Mesenchymal stem cell (in vitro differentiated cells and primary cell): ENCODE measurements at regions not wholly inside any gene's neighbourhood (a gene's known extent, or its start where the extent isn't known, plus 50 kb on each side); places are given as distances from the start of the nearest gene placed in this dataset.

Experiments
- DNase-seq: peaks from one replicate; pipeline ENCODE4 v3.0.0-alpha.2; 2013
- H2AFZ ChIP-seq: one replicate; pipeline ENCODE4 v1.6.1; 2013; ENCODE audit warnings: low read depth, mild to moderate bottlenecking, control low read depth, inconsistent platforms, low read length, moderate library complexity
- H2AK5ac ChIP-seq: 2 replicates; pipeline ENCODE4 v1.6.1; 2013; ENCODE audit warnings: low read length, moderate library complexity, mild to moderate bottlenecking, inconsistent platforms; ENCODE audit not compliant: severe bottlenecking
- H2BK120ac ChIP-seq: one replicate; pipeline ENCODE4 v1.6.1; 2013; ENCODE audit warnings: low read depth, mild to moderate bottlenecking, inconsistent platforms, low read length, moderate library complexity
- H2BK12ac ChIP-seq, 2 experiments: one replicate each; pipeline ENCODE4 v1.6.1; 2013; ENCODE audit warnings: inconsistent platforms in 2 of 2, low read length in 2 of 2, mild to moderate bottlenecking in 2 of 2, moderate library complexity in 2 of 2, control low read depth in 1 of 2
- H2BK15ac ChIP-seq: one replicate; pipeline ENCODE4 v1.6.1; 2013; ENCODE audit warnings: mild to moderate bottlenecking, low read depth, inconsistent platforms; ENCODE audit not compliant: poor library complexity, severe bottlenecking
- H2BK5ac ChIP-seq: 2 replicates; pipeline ENCODE4 v1.6.1; 2013; ENCODE audit warnings: low read depth, mild to moderate bottlenecking, low read length, control low read depth, inconsistent platforms; ENCODE audit not compliant: poor library complexity, severe bottlenecking
- H3K14ac ChIP-seq, 2 experiments: one replicate each; pipeline ENCODE4 v1.6.1; 2013; ENCODE audit warnings: inconsistent platforms in 2 of 2, low read length in 2 of 2, control low read depth in 1 of 2, mild to moderate bottlenecking in 1 of 2, moderate library complexity in 1 of 2
- H3K18ac ChIP-seq, 2 experiments: one replicate each; pipeline ENCODE4 v1.6.1; 2013; ENCODE audit warnings: inconsistent platforms in 2 of 2, low read length in 2 of 2, control low read depth in 1 of 2, low read depth in 1 of 2, mild to moderate bottlenecking in 1 of 2
- H3K23ac ChIP-seq, 2 experiments: one replicate each; pipeline ENCODE4 v1.6.1; 2013; ENCODE audit warnings: inconsistent platforms in 2 of 2, low read length in 2 of 2, mild to moderate bottlenecking in 2 of 2, moderate library complexity in 2 of 2, control low read depth in 1 of 2
- H3K27ac ChIP-seq: 2 replicates; pipeline ENCODE4 v1.5.1; 2013; ENCODE audit warnings: mild to moderate bottlenecking, moderate library complexity, low read length, control low read depth, inconsistent platforms; ENCODE audit not compliant: poor library complexity, severe bottlenecking
- H3K27me3 ChIP-seq, 2 experiments: 2 replicates each; pipeline versions ENCODE4 v1.6.1 to v1.7.0; 2013; ENCODE audit warnings: low read length in 2 of 2, mild to moderate bottlenecking in 2 of 2, moderate library complexity in 2 of 2, control low read depth in 1 of 2, inconsistent platforms in 1 of 2; ENCODE audit not compliant: control insufficient read depth in 1 of 2, insufficient read depth in 1 of 2
- H3K36me3 ChIP-seq, 2 experiments: 2 replicates each; pipeline versions ENCODE4 v1.6.1 to v1.7.0; 2013; ENCODE audit warnings: low read length in 2 of 2, control low read depth in 1 of 2, inconsistent platforms in 1 of 2, low read depth in 1 of 2, mild to moderate bottlenecking in 1 of 2; ENCODE audit not compliant: insufficient read depth in 2 of 2, control insufficient read depth in 1 of 2
- H3K4ac ChIP-seq, 2 experiments: one replicate each; pipeline ENCODE4 v1.6.1; 2013; ENCODE audit warnings: inconsistent platforms in 2 of 2, low read length in 2 of 2, mild to moderate bottlenecking in 2 of 2, moderate library complexity in 2 of 2, control low read depth in 1 of 2, low read depth in 1 of 2
- H3K4me1 ChIP-seq: 2 replicates; pipeline ENCODE4 v1.6.1; 2013; ENCODE audit warnings: low read depth, low read length, control low read depth; ENCODE audit not compliant: control insufficient read depth, insufficient read depth
- H3K4me2 ChIP-seq: 2 replicates; pipeline ENCODE4 v1.6.1; 2013; ENCODE audit warnings: low read length, mild to moderate bottlenecking, inconsistent platforms; ENCODE audit not compliant: poor library complexity, severe bottlenecking
- H3K4me3 ChIP-seq, 2 experiments: 2 replicates each; pipeline versions ENCODE4 v1.5.1 to v1.7.0; 2013; ENCODE audit warnings: low read length in 2 of 2, mild to moderate bottlenecking in 2 of 2, control low read depth in 1 of 2, low read depth in 1 of 2; ENCODE audit not compliant: insufficient read depth in 1 of 2
- H3K79me1 ChIP-seq: replicated peaks from 2 replicates; pipeline ENCODE4 v1.6.1; 2013; ENCODE audit warnings: mild to moderate bottlenecking, control low read depth, low read length, inconsistent platforms; ENCODE audit not compliant: poor library complexity, severe bottlenecking
- H3K9ac ChIP-seq: 2 replicates; pipeline ENCODE4 v1.7.0; 2013; ENCODE audit warnings: mild to moderate bottlenecking, low read length, moderate library complexity
- H3K9me3 ChIP-seq: 2 replicates; pipeline ENCODE4 v1.7.0; 2013; ENCODE audit warnings: mild to moderate bottlenecking, low read length; ENCODE audit not compliant: control insufficient read depth
- H4K8ac ChIP-seq: one replicate; pipeline ENCODE4 v1.6.1; 2013; ENCODE audit warnings: inconsistent platforms, mild to moderate bottlenecking, low read length, moderate library complexity
- H4K91ac ChIP-seq: one replicate; pipeline ENCODE4 v1.6.1; 2013; ENCODE audit warnings: mild to moderate bottlenecking, low read length, inconsistent platforms
- WGBS: methylation state at CpG from one replicate; pipeline ENCODE4 v1.1.7; 2013; ENCODE audit warnings: mixed read lengths; 5-methylcytosine and 5-hydroxymethylcytosine counted together

- Histone ChIP-seq H3K23ac (no peak overlapping the region), H4K8ac (no peak overlapping the region), H2AK5ac (peak overlapping the region; percentile 10), H3K27ac (no peak overlapping the region), H3K18ac (peak overlapping the region in 1 of 2 experiments; percentile 42), H2BK12ac (peak overlapping the region in 1 of 2 experiments; percentile 57), H3K27me3 (no peaks in the 10 kb centered on the region), H3K79me1 (no peaks in the 10 kb centered on the region), H2BK15ac (no peak overlapping the region), H3K14ac (no peak overlapping the region), H2AFZ (no peak overlapping the region), H3K36me3 (no peaks in the 10 kb centered on the region), H3K4me1 (peaks cover 27% of the 10 kb centered on the region), H2BK120ac (no peak overlapping the region), H3K9ac (no peak overlapping the region), H3K4me2 (no peak overlapping the region), H3K4ac (no peak overlapping the region), H3K4me3 (no peak overlapping the region), H3K9me3 (no peaks in the 10 kb centered on the region), H4K91ac (no peak overlapping the region), H2BK5ac (no peak overlapping the region)
- DNase-seq = no peak
- 68% methylated on average over 7 of the region's 9 CpGs for WGBS
Measured at GRCh38 chr2:236684504-236685256, 115.1 kb downstream of the ACKR3 start.

DNA sequence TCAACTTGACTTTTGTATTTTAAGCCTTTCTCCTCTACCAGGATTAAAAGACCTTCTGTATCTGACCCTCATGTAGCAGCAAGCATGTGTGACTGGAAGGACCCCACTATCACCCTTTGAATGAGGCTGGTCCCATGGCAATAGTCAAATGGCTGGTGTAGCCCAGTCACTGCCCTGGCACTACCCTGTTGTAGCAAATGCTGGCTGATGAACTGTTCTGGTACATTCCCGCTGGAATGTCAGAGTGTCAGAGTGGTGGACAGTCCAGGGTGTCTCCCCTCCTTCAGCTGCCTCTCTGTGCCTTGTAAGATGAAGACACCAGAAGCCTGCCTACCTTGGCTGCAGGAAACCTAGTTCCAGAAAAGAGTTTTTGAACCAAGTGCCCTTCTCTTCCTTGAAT is 115.7 kb downstream of the ACKR3 start:
- Histone ChIP-seq H2AK5ac (no peak overlapping the region), H2BK12ac (no peak overlapping the region)

GRCh38 chr2:236685979-236686520 is 116.4 kb downstream of the ACKR3 start:
- Histone ChIP-seq H3K4me1 (peaks cover 29% of the 10 kb centered on the region), H3K9me3 (no peaks in the 10 kb centered on the region), H3K79me1 (no peaks in the 10 kb centered on the region), H4K8ac (no peak overlapping the region), H3K23ac (no peak overlapping the region), H3K4me3 (no peak overlapping the region), H3K27me3 (no peaks in the 10 kb centered on the region), H2BK120ac (no peak overlapping the region), H3K9ac (no peak overlapping the region), H2AFZ (no peak overlapping the region), H4K91ac (no peak overlapping the region), H3K27ac (peak overlapping the region; percentile 20), H3K14ac (no peak overlapping the region), H2AK5ac (no peak overlapping the region), H2BK15ac (no peak overlapping the region), H2BK12ac (no peak overlapping the region), H3K4me2 (no peak overlapping the region), H3K4ac (no peak overlapping the region), H3K36me3 (no peaks in the 10 kb centered on the region), H3K18ac (no peak overlapping the region), H2BK5ac (no peak overlapping the region)
- DNase-seq = no peak
- 91% methylated on average over 11 of the region's 11 CpGs for WGBS

More for the DNA sequence above, 115.7 kb downstream of the ACKR3 start:
- Histone ChIP-seq H2BK5ac (no peak overlapping the region), H4K8ac (no peak overlapping the region), H3K79me1 (no peaks in the 10 kb centered on the region), H3K4me2 (no peak overlapping the region), H3K9me3 (no peaks in the 10 kb centered on the region), H3K9ac (no peak overlapping the region), H4K91ac (no peak overlapping the region), H3K4me1 (peaks cover 28% of the 10 kb centered on the region), H3K4me3 (no peak overlapping the region), H2BK15ac (no peak overlapping the region), H3K18ac (no peak overlapping the region), H3K14ac (no peak overlapping the region), H3K27ac (no peak overlapping the region), H3K36me3 (no peaks in the 10 kb centered on the region), H3K4ac (no peak overlapping the region), H2BK120ac (no peak overlapping the region), H2AFZ (no peak overlapping the region), H3K27me3 (no peaks in the 10 kb centered on the region), H3K23ac (no peak overlapping the region)
- 100% methylated on average over 1 of the region's 1 CpG for WGBS
- no peak for DNase-seq

GRCh38 chr2:236686561-236686960 is 116.9 kb downstream of the ACKR3 start:
- Histone ChIP-seq H2BK5ac (no peak overlapping the region), H2AK5ac (no peak overlapping the region), H3K14ac (no peak overlapping the region), H2BK15ac (no peak overlapping the region), H3K4me2 (no peak overlapping the region), H3K23ac (no peak overlapping the region), H3K79me1 (no peaks in the 10 kb centered on the region), H2AFZ (no peak overlapping the region), H3K4ac (no peak overlapping the region), H3K36me3 (no peaks in the 10 kb centered on the region), H3K9me3 (no peaks in the 10 kb centered on the region), H3K4me3 (no peak overlapping the region), H4K8ac (no peak overlapping the region), H3K4me1 (peaks cover 29% of the 10 kb centered on the region), H4K91ac (no peak overlapping the region), H3K27ac (no peak overlapping the region), H3K9ac (no peak overlapping the region), H3K18ac (no peak overlapping the region), H2BK120ac (no peak overlapping the region), H3K27me3 (no peaks in the 10 kb centered on the region), H2BK12ac (no peak overlapping the region)
- no peak for DNase-seq
- WGBS = 63% methylated on average over 2 of the region's 2 CpGs
